Sigmoid colon (tissue), 6 donors: ENCODE measurements at regions not wholly inside any gene's neighbourhood (a gene's known extent, or its start where the extent isn't known, plus 50 kb on each side); places are given as distances from the start of the nearest gene placed in this dataset.

ENCODE experiments used
- DNase-seq: peaks from one replicate; pipeline ENCODE4 v3.0.0-alpha.2; 2019
- H3K27ac ChIP-seq, 4 donors: fragments of 200-600 bp; sonication (generic); one replicate each; pipeline ENCODE4 v1.5.1; 2016 to 2019; ENCODE audit warnings: mild to moderate bottlenecking in 1 of 4
- H3K27me3 ChIP-seq, 3 donors: fragments of 200-600 bp; sonication (generic); one replicate each; pipeline ENCODE4 v1.5.1; 2019; ENCODE audit warnings: mild to moderate bottlenecking in 1 of 3
- H3K36me3 ChIP-seq, 4 donors: fragments of 200-600 bp; sonication (generic); one replicate each; pipeline ENCODE4 v1.5.1; 2016 to 2019
- H3K4me1 ChIP-seq, 4 donors: fragments of 200-600 bp; sonication (generic); one replicate each; pipeline ENCODE4 v1.5.1; 2017 to 2019
- H3K4me3 ChIP-seq, 4 donors: fragments of 200-600 bp; sonication (generic); one replicate each; pipeline ENCODE4 v1.5.1; 2017 to 2019; ENCODE audit warnings: mild to moderate bottlenecking in 2 of 4, moderate library complexity in 1 of 4
- H3K9me3 ChIP-seq, 4 donors: fragments of 200-600 bp in 3 of 4; sonication (generic) in 3 of 4; one replicate each; pipeline versions ENCODE4 v1.5.1 to v1.6.1; 2013 to 2019
- CTCF ChIP-seq, 4 experiments: fragments of 450-650 bp in 3 of 4; fragments of 200-600 bp in 1 of 4; IDR thresholded peaks; one replicate each; pipeline ENCODE4 v1.5.1; 2016 to 2019; ENCODE audit warnings: antibody characterized with exemption in 4 of 4, mild to moderate bottlenecking in 3 of 4, moderate library complexity in 2 of 4
- EP300 ChIP-seq, 4 donors: sonication (generic); formaldehyde crosslinking; IDR thresholded peaks; one replicate each; pipeline ENCODE4 v1.6.1; 2017; ENCODE audit warnings: antibody characterized with exemption in 4 of 4
- POLR2A ChIP-seq, 2 donors: fragments of 450-650 bp; IDR thresholded peaks; one replicate each; pipeline ENCODE4 v1.6.1; 2016; ENCODE audit warnings: antibody characterized with exemption in 2 of 2, mild to moderate bottlenecking in 2 of 2, moderate library complexity in 2 of 2
- POLR2AphosphoS5 ChIP-seq, 4 donors: sonication (generic); formaldehyde crosslinking; IDR thresholded peaks; one replicate each; pipeline ENCODE4 v1.6.1; 2017; ENCODE audit warnings: antibody characterized with exemption in 4 of 4
- whole genome bisulfite sequencing, 2 donors: extraction: QIAGEN DNeasy Blood & Tissue Kit; methylation state at CpG; one replicate each; pipeline ENCODE4 v1.1.7; 2013; 5-methylcytosine and 5-hydroxymethylcytosine counted together
- intact Hi-C: fragments of 100-400 bp; cut with DNase I; formaldehyde crosslinking; loops from one replicate; pipeline ENCODE4 v1.15.1; 2023
- donor health status: healthy with polysubstance abuse.
- donor health status: healthy.

GRCh38 chr3:187586226-187586625 lies 84.0 kb downstream of the SST start:
- DNase-seq = no peak
- Histone ChIP-seq H3K4me3 (no peak overlapping the region), H3K36me3 (no peaks in the 10 kb centered on the region), H3K9me3 (no peaks in the 10 kb centered on the region), H3K27me3 (no peaks in the 10 kb centered on the region), H3K4me1 (no peaks in the 10 kb centered on the region), H3K27ac (no peak overlapping the region)
- no peak for TF ChIP-seq POLR2A (IDR thresholded peaks at IDR 0.05)
- TF ChIP-seq POLR2AphosphoS5 (IDR thresholded peaks at IDR 0.05) = no peak
- no peak for TF ChIP-seq EP300 (IDR thresholded peaks at IDR 0.05)
- TF ChIP-seq CTCF (IDR thresholded peaks at IDR 0.05) = no peak
- intact Hi-C loops = no loop called here

- WGBS, 2 donors = 72 to 78% methylated on average over 2 of the region's 2 CpGs
- Histone ChIP-seq H3K36me3 (no peaks in the 10 kb centered on the region), H3K9me3 (no peaks in the 10 kb centered on the region), H3K4me3 (no peak overlapping the region), H3K4me1 (peaks cover 0 to 12% (median 10%) of the 10 kb centered on the region in 4 donors), H3K27me3 (no peaks in the 10 kb centered on the region), H3K27ac (no peak overlapping the region)
- DNase-seq = no peak
- intact Hi-C loops = no loop called here
- TF ChIP-seq CTCF (IDR thresholded peaks at IDR 0.05) (no peak), POLR2A (IDR thresholded peaks at IDR 0.05) (no peak)
Observed at GRCh38 chr3:187572441-187572840, 97.8 kb downstream of the SST start.

GRCh38 chr3:187571701-187572100 lies 98.5 kb downstream of the SST start:
- TF ChIP-seq CTCF (IDR thresholded peaks at IDR 0.05) (no peak), EP300 (IDR thresholded peaks at IDR 0.05) (no peak), POLR2A (IDR thresholded peaks at IDR 0.05) (no peak), POLR2AphosphoS5 (IDR thresholded peaks at IDR 0.05) (no peak)
- intact Hi-C loops = no loop called here
- Histone ChIP-seq H3K9me3 (no peaks in the 10 kb centered on the region), H3K36me3 (no peaks in the 10 kb centered on the region), H3K4me3 (no peak overlapping the region), H3K27ac (no peak overlapping the region), H3K4me1 (peaks cover 0 to 19% (median 17%) of the 10 kb centered on the region in 4 donors), H3K27me3 (no peaks in the 10 kb centered on the region)
- no peak for DNase-seq
- 80 to 85% methylated on average over 4 of the region's 4 CpGs for WGBS, 2 donors

- WGBS, 2 donors = 53 to 74% methylated on average over 2 of the region's 2 CpGs
- Histone ChIP-seq H3K4me1 (peaks cover 0 to 21% (median 18%) of the 10 kb centered on the region in 4 donors), H3K27me3 (no peaks in the 10 kb centered on the region), H3K27ac (no peak overlapping the region), H3K9me3 (no peaks in the 10 kb centered on the region), H3K36me3 (no peaks in the 10 kb centered on the region), H3K4me3 (no peak overlapping the region)
- intact Hi-C loops = no loop called here
- TF ChIP-seq EP300 (IDR thresholded peaks at IDR 0.05) = no peak
- TF ChIP-seq POLR2A (IDR thresholded peaks at IDR 0.05) = no peak
- no peak for TF ChIP-seq CTCF (IDR thresholded peaks at IDR 0.05)
- TF ChIP-seq POLR2AphosphoS5 (IDR thresholded peaks at IDR 0.05) = no peak
- no peak for DNase-seq
Observed at GRCh38 chr3:187570776-187571175, 99.4 kb downstream of the SST start.

GRCh38 chr3:187568171-187568570 lies 102.0 kb downstream of the SST start:
- DNase-seq = no peak
- intact Hi-C loops = no loop called here
- 80 to 84% methylated on average over 4 of the region's 4 CpGs for WGBS, 2 donors
- no peak overlapping the region for H3K4me3 ChIP-seq
- TF ChIP-seq CTCF (IDR thresholded peaks at IDR 0.05) (no peak), EP300 (IDR thresholded peaks at IDR 0.05) (no peak), POLR2A (IDR thresholded peaks at IDR 0.05) (no peak), POLR2AphosphoS5 (IDR thresholded peaks at IDR 0.05) (no peak)
- H3K4me1 ChIP-seq = peaks cover 0 to 21% (median 18%) of the 10 kb centered on the region in 4 donors
- H3K36me3 ChIP-seq = no peaks in the 10 kb centered on the region
- H3K27ac ChIP-seq = no peak overlapping the region
- no peaks in the 10 kb centered on the region for H3K9me3 ChIP-seq
- no peaks in the 10 kb centered on the region for H3K27me3 ChIP-seq
